KMS-11 (cell line): ENCODE measurements at regions not wholly inside any gene's neighbourhood (a gene's known extent, or its start where the extent isn't known, plus 50 kb on each side); places are given as distances from the start of the nearest gene placed in this dataset.

ENCODE experiments used
- H2AFZ ChIP-seq: fragments of 200-600 bp; sonication (generic); 2 replicates; pipeline ENCODE4 v1.6.1; 2016; ENCODE audit warnings: antibody characterized with exemption, mixed run types, low read depth
- H3K27ac ChIP-seq: fragments of 200-600 bp; sonication (generic); 2 replicates; pipeline ENCODE4 v1.6.1; 2016; ENCODE audit warnings: mild to moderate bottlenecking, mixed run types
- H3K27me3 ChIP-seq: fragments of 200-600 bp; sonication (generic); 2 replicates; pipeline ENCODE4 v1.6.1; 2017; ENCODE audit warnings: mild to moderate bottlenecking, low read depth, mixed run types, moderate library complexity; ENCODE audit not compliant: insufficient read depth
- H3K36me3 ChIP-seq: fragments of 200-600 bp; sonication (generic); 2 replicates; pipeline ENCODE4 v1.6.1; 2017; ENCODE audit warnings: mild to moderate bottlenecking, mixed run types; ENCODE audit not compliant: insufficient read depth
- H3K4me1 ChIP-seq: fragments of 200-600 bp; sonication (generic); 2 replicates; pipeline ENCODE4 v1.6.1; 2016; ENCODE audit warnings: mild to moderate bottlenecking, low read depth, mixed run types; ENCODE audit not compliant: poor library complexity, severe bottlenecking
- H3K4me2 ChIP-seq: fragments of 200-600 bp; sonication (generic); 2 replicates; pipeline ENCODE4 v1.7.0; 2016; ENCODE audit warnings: mild to moderate bottlenecking, mixed run types
- H3K4me3 ChIP-seq: fragments of 200-600 bp; sonication (generic); IDR thresholded peaks from 2 replicates; pipeline ENCODE4 v1.6.1; 2017; ENCODE audit warnings: low read depth, low read length, mixed read lengths; ENCODE audit not compliant: insufficient read depth
- H3K79me2 ChIP-seq: fragments of 200-600 bp; sonication (generic); 2 replicates; pipeline ENCODE4 v1.6.1; 2016; ENCODE audit warnings: low read depth, mixed run types; ENCODE audit not compliant: insufficient read depth
- H3K9ac ChIP-seq: fragments of 200-600 bp; sonication (generic); 2 replicates; pipeline ENCODE4 v1.6.1; 2016; ENCODE audit warnings: mild to moderate bottlenecking, mixed run types
- H4K20me1 ChIP-seq: fragments of 200-600 bp; sonication (generic); 2 replicates; pipeline ENCODE4 v1.6.1; 2016; ENCODE audit warnings: mild to moderate bottlenecking, mixed run types; ENCODE audit not compliant: insufficient read depth
- CTCF ChIP-seq: fragments of 200-600 bp; sonication (generic); conservative IDR thresholded peaks from 2 replicates; pipeline ENCODE4 v1.6.1; 2017; ENCODE audit warnings: low read depth, mild to moderate bottlenecking, antibody characterized with exemption, low read length, moderate library complexity, mixed read lengths

GRCh38 chrX:16474511-16474910 lies 175.4 kb upstream of the S100G start:
- Histone ChIP-seq H3K79me2 (no peaks in the 10 kb centered on the region), H3K4me1 (no peaks in the 10 kb centered on the region), H4K20me1 (no peaks in the 10 kb centered on the region), H3K4me3 (no peak overlapping the region), H3K4me2 (no peak overlapping the region), H3K27me3 (no peaks in the 10 kb centered on the region), H3K9ac (no peak overlapping the region), H2AFZ (no peak overlapping the region), H3K36me3 (no peaks in the 10 kb centered on the region), H3K27ac (no peak overlapping the region)
- TF ChIP-seq CTCF: no peak

- H3K4me3 ChIP-seq: no peak overlapping the region
- no peak overlapping the region for H3K27ac ChIP-seq
- H3K27me3 ChIP-seq: no peaks in the 10 kb centered on the region
- TF ChIP-seq CTCF: no peak
- H4K20me1 ChIP-seq: no peaks in the 10 kb centered on the region
- no peaks in the 10 kb centered on the region for H3K36me3 ChIP-seq
- H3K4me1 ChIP-seq: no peaks in the 10 kb centered on the region
- no peaks in the 10 kb centered on the region for H3K79me2 ChIP-seq
- H3K9ac ChIP-seq: no peak overlapping the region
- H2AFZ ChIP-seq: no peak overlapping the region
- H3K4me2 ChIP-seq: no peak overlapping the region
These were observed 173.9 kb upstream of the S100G start for GRCh38 chrX:16476009-16476408.

GRCh38 chrX:16476692-16477091 lies 173.3 kb upstream of the S100G start:
- no peak overlapping the region for H3K4me3 ChIP-seq
- no peaks in the 10 kb centered on the region for H3K27me3 ChIP-seq
- H3K36me3 ChIP-seq: no peaks in the 10 kb centered on the region
- no peak overlapping the region for H3K4me2 ChIP-seq
- H3K9ac ChIP-seq: no peak overlapping the region
- no peaks in the 10 kb centered on the region for H4K20me1 ChIP-seq
- no peaks in the 10 kb centered on the region for H3K4me1 ChIP-seq
- H3K79me2 ChIP-seq: no peaks in the 10 kb centered on the region
- H3K27ac ChIP-seq: no peak overlapping the region
- no peak overlapping the region for H2AFZ ChIP-seq
- TF ChIP-seq CTCF: no peak

- H2AFZ ChIP-seq: no peak overlapping the region
- H3K4me3 ChIP-seq: no peak overlapping the region
These were observed 170.6 kb upstream of the S100G start for GRCh38 chrX:16479206-16479869.

More at GRCh38 chrX:16479206-16479869, 170.6 kb upstream of the S100G start:
- Histone ChIP-seq H3K79me2 (no peaks in the 10 kb centered on the region), H3K27me3 (no peaks in the 10 kb centered on the region), H3K36me3 (no peaks in the 10 kb centered on the region), H4K20me1 (no peaks in the 10 kb centered on the region), H3K9ac (no peak overlapping the region), H3K4me2 (no peak overlapping the region), H3K27ac (no peak overlapping the region), H3K4me1 (no peaks in the 10 kb centered on the region)
- no peak for TF ChIP-seq CTCF
